ENCODE measurements at regions not wholly inside any gene's neighbourhood (a gene's known extent, or its start where the extent isn't known, plus 50 kb on each side); places are given as distances from the start of the nearest gene placed in this dataset.

GRCh38 chr16:25606069-25606468 lies 85.7 kb upstream of the HS3ST4 start:
- Histone ChIP-seq H3K4me1 (replicated peaks in 1 of 4; ENCODE audit: control insufficient read depth in 3 of 4, insufficient read depth in 4 of 4, low read length in 3 of 4) (peaks cover 2 to 20% (median 15%) of the 10 kb centered on the region in 4 experiments; a peak in 6 of 7 replicates), H2BK20ac (ENCODE audit: low read length) (no peak overlapping the region), H2BK120ac (replicated peaks; ENCODE audit: low read depth, low read length) (peak overlapping the region; percentile 88), H3K23me2 (ENCODE audit: low read depth, low read length) (no peaks in the 10 kb centered on the region), H3K56ac (replicated peaks; ENCODE audit: insufficient read length, low read depth, low read length) (no peak overlapping the region), H3K4ac (replicated peaks; ENCODE audit: insufficient read length, low read depth, low read length) (peak overlapping the region; percentile 83), H2BK5ac (ENCODE audit: low read depth, low read length) (no peak overlapping the region), H3K27me3 (replicated peaks in 1 of 4; ENCODE audit: control insufficient read depth in 3 of 4, extremely low read depth in 1 of 4, insufficient read depth in 3 of 4, low read length in 3 of 4) (no peaks in the 10 kb centered on the region), H2BK12ac (ENCODE audit: low read depth, low read length) (peak overlapping the region; percentile 7; the same call in 1 of the 2 replicates), H3K23ac (ENCODE audit: insufficient read length) (no peak overlapping the region), H4K20me1 (replicated peaks in 1 of 2; ENCODE audit: control insufficient read depth in 1 of 2, insufficient read depth in 2 of 2, low read length in 2 of 2) (no peaks in the 10 kb centered on the region), H3K18ac (ENCODE audit: extremely low read depth, low read length) (peak overlapping the region; percentile 44; the same call in 1 of the 2 replicates), H3K27ac (ENCODE audit: low read depth, low read length) (no peak overlapping the region), H3K9ac (replicated peaks in 1 of 4; ENCODE audit: extremely low read depth in 1 of 4, low read depth in 3 of 4, low read length in 3 of 4) (no peak overlapping the region), H3K36me3 (ENCODE audit: control insufficient read depth in 2 of 4, insufficient read depth in 4 of 4, low read length in 3 of 4) (no peaks in the 10 kb centered on the region), H3K4me3 (ENCODE audit: extremely low read depth in 1 of 4, insufficient read depth in 2 of 4, low read depth in 3 of 4, low read length in 4 of 4) (peak overlapping the region in 1 of 4 experiments; percentile 9; a peak in 1 of 8 replicates), H4K91ac (replicated peaks; ENCODE audit: insufficient read length, low read length) (peak overlapping the region; percentile 61), H2BK15ac (ENCODE audit: low read length) (no peak overlapping the region), H4K5ac (ENCODE audit: insufficient read length, low read depth, low read length) (no peak overlapping the region), H2AFZ (ENCODE audit: low read length) (0 out of 2 replicates have a peak overlapping the region, but pooled peaks have one; percentile 3), H4K8ac (ENCODE audit: extremely low read depth, insufficient read depth, low read length) (no peak overlapping the region), H3K9me3 (ENCODE audit: insufficient read depth in 2 of 2, low read depth in 1 of 2, low read length in 1 of 2) (peaks cover 0 to 2% of the 10 kb centered on the region in 2 experiments; a peak in 1 of 4 replicates), H3K14ac (ENCODE audit: insufficient read length) (no peak overlapping the region), H3K79me1 (ENCODE audit: low read depth, low read length) (no peaks in the 10 kb centered on the region), H3K4me2 (ENCODE audit: insufficient read depth in 1 of 2, low read depth in 2 of 2, low read length in 2 of 2) (peak overlapping the region in 1 of 2 experiments; percentile 50; a peak in 2 of 4 replicates), H2AK5ac (ENCODE audit: low read depth, low read length) (no peak overlapping the region), H3K79me2 (ENCODE audit: control insufficient read depth in 1 of 2, insufficient read depth in 2 of 2, low read length in 2 of 2) (no peaks in the 10 kb centered on the region)
- FAIRE-seq (no peak), DNase-seq (ENCODE audit: low read depth in 1 of 2, low spot score in 2 of 2) (no peak)
- peak in 1 of 3 experiments; percentile 4; a peak in 1 of 4 replicates for TF ChIP-seq CTCF (IDR thresholded peaks at IDR 0.05; ENCODE audit: control extremely low read depth in 1 of 3, insufficient read depth in 1 of 3, low read depth in 1 of 3, low read length in 3 of 3)
- no peak for TF ChIP-seq ATF2 (IDR thresholded peaks at IDR 0.05; ENCODE audit: low read length)
- 81% methylated on average over 6 of the region's 6 CpGs; no CpG with 5 or more reads in 1 of the 2 experiments for WGBS, 2 experiments (ENCODE audit: extremely low coverage in 1 of 2, insufficient coverage in 1 of 2, insufficient read length in 1 of 2, insufficient replicate concordance in 2 of 2, low coverage in 1 of 2, low lambda C conversion rate in 2 of 2, missing lambda C conversion rate in 1 of 2)
- ChIA-PET POLR2A (ENCODE audit: partially characterized antibody) (no interaction called here), CTCF (ENCODE audit: partially characterized antibody) (no interaction called here)

Measured in H1 (cell line).